Stimulated activated CD8-positive, alpha-beta memory T cell treated with anti-CD3 and anti-CD28 coated beads, Interleukin-12 subunit alpha, Interleukin-12 subunit beta, amount 100 ng/mL, for 24 hours (primary cell): ENCODE measurements at regions not wholly inside any gene's neighbourhood (a gene's known extent, or its start where the extent isn't known, plus 50 kb on each side); places are given as distances from the start of the nearest gene placed in this dataset.

Source experiments
- DNase-seq: peaks from one replicate; pipeline ENCODE4 v3.0.0-alpha.2; 2020; ENCODE audit errors: extremely low read depth

DNA sequence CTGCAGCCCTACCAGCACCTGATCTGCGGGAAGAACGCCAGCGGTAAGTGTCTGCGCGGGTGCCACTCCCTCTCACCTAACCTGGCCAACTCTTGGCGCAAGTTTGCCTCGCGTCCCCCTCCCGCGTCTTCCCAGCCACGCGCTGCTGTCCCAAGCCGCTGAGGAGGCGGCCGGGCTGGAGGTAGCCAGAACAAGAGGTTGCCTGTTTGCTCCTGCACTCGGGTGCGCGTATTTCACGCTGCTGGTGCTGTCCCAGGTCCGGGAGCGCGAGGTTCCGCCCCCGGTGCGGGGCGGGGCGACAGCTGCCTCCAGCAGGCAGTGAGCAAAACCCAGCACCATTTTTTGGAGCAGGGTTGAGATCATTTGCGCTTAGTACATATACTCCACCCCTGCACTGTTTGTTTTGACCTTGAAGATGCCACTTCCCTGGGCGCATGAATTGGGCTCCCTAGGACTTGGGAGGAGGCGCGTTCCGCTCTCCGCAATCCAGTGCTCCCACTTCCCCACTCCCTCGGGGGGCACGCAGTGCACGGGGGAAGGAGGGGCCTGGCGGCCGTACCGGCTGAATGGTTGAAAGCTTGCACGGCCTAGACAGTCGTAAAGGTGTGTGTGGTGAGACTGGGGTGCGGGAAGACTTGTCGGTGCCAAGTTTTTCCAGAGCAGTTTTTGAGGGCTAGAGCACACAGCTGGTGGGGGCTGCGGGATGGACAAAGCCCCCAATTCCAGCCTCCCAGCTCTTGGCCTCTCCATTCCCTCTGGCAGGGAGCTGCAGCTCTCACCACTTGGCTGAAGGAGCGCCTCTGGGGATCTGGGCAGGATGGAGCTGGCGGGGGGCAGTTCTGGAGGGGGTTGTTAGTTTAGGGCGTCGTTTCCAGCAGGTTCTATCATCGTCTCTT lies 226.9 kb upstream of the CRY1 start:
- no peak for DNase-seq

DNA sequence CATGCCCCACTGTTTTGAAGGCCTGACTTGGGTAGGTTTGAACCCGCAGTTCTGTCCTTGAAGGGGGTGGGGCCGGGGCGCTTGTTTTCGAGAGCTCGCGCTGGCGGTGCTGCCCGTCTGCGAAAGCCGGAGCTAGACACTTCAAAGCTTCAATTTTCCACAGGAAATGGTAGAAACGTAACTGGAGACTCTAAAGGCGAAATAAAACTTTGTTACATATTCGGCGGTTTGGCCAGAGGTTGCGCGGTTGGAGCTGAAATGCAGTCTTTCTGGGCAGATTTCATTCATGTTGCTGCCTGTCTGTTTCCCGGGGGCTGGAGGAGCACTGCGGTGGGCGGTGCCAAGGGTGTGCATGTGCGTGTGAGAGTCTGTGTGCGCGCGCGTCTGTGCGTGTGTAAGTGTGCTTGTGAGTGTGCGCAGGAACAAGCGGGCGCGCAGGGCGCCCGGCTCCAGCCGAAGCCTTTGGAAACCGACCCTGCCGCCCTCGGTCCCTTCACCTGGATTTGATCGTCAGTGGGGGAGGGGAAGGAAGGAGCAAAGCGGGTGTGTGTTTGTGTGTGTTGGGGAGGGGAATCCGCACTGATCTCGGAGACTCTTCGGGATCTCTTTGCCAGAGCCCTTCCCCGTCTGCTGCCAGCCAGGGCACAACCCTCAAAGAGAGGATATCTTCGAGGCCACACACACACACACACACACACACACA lies 227.7 kb upstream of the CRY1 start:
- no peak for DNase-seq

DNA sequence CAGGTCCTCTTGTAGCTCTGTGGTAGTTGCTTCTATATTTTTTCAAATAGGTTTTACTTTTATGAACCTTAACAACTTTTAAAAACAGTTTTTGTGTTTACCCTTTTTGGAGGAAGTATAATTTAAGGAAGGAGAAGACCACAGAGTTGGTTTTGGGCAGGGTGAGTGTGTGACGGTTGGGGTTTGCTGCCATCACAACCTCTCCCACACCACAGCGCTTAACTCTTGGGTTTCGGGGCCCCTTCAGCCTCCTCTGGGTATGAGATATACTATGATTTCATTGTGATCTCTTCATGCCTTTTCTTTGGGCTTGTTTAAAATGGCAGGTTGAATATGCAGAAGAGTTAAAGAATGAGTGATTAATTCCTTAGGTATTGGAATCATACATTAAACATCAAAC lies 228.7 kb upstream of the CRY1 start:
- DNase-seq = no peak

DNA sequence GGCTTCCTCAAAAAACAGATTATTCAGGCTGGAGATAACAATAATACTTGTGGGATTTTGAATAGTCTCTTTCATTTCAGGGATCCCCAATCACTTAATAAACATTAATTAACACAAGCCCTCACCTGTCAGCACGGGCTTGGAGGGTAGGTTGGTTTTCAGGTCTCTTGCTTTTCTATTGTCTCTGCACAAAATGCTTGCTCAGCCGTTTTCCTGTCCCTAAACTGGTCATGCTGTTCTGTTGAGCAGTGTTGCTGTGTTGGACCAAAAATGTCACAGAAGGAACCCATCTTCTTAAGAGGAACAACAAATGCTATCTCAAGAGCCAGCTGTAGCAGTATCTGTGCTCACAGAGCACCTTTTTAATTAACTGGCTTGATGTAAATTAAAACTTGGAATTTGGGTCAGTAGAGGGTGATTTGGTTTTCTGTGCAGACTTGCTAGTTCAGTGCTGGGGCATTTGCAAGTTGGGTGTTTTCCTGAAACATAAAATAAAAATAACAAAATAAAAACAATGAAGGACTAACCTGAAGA lies 231.8 kb upstream of the CRY1 start:
- no peak for DNase-seq

DNA sequence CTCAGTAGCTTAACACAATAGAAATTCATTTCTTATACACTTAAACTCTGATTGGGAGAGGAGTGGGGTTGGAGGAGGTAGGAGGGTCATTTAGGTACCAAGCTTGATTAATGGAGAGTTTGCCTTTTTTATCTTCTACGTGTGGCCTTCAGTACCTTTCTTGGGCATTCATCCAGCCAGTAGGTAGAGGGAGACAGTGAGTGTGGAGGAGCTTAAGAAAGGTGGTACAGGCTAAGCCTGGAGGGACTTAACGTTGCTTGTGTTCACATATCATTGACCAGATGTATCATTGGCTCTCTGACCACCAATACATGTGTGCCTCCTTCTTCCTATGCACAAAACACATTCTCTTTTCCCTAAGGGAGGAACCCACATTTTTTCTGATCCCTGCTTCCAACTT lies 232.9 kb upstream of the CRY1 start:
- no peak for DNase-seq

DNA sequence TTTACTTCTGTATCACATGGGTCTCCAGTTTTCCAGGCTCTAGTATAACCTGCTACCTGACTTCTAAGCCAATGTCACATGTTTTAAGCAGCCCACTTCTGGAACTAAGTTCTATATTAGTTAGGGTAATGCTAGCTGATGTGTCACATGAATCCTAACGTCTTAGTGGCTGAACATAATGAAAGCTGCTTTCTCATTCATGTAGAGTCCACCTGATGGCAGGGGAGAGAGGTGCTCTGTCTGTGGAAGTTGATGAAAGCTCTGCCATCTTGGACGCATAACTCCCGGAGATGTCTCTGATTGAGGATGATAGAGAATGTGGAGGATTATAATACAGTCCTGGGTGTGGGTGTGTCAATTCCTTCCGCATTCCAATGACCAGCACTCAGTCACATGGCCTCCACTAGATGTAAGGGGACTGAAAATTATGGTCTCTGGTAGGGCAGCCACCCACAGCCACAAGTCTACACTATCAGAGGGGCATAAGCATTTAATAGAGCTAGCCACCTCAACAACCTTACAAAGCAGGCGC lies 234.4 kb upstream of the CRY1 start:
- DNase-seq = no peak

DNA sequence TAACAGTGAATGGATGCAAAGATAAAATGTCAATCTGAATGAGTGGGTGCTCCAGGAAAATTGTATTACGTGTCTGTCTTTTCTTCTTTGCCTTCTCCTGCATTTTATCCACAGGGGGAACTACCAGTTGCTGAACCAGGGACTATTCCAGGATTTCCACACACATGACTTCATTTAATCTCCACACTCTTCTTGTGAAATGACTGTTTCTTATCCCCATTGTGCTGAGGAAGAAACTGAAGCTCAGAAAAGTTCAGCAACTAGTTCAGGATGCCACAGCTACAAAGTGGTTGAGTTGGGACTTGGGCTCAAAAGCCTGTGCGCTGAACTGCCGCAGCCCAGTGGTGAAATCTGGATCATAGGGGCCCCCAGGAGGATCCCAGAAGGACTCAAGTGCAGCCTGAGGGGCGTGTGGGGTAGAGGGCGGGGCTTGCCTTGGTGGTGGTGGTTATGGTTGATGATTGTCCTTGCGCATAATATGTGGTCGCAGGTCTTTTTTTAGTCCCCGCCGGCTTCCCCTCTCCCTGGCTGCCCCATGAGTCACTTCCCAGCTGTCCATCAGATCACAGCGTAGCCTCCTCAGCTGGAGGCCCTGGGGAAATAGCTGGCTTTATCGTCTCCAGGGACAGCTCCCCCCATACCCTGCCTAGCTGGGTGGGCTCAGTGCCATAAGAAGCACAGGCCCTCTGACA lies 235.2 kb upstream of the CRY1 start:
- no peak for DNase-seq

DNA sequence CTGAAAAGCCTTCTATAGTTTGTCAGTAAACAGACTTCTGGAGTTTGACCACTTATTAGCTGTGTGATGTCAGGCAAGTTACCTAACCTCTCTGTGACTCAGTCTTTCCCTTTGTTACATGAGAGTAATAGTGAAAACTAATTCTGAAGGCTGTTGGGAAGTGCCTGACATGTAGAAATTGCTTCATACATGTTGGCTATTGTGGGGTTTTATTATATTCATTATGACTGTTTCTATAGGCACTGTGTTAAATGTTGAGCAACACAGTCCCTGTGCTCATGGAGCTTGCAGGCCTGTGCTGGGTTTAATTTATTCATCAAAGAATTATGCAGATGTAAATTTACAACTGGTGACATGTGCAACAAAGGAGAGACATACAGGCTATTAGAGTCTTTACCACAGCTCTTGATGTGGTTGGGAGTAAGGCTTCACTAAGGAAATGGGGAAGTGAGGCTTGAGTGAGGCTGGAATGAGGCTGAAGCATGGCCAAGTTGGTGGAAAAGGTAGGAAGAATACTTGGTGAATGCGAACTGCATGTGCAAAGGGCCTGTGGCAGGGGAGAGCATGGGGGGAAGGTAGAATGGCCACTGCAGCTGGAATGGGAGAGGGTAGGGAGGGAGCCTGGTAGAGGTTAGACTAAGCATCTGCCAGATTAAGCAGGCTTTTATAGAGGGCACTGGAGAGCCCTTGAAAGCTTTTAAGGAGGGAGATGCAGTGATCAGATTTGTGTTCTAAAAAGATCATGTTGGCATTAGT lies 236.4 kb upstream of the CRY1 start:
- DNase-seq = no peak

DNA sequence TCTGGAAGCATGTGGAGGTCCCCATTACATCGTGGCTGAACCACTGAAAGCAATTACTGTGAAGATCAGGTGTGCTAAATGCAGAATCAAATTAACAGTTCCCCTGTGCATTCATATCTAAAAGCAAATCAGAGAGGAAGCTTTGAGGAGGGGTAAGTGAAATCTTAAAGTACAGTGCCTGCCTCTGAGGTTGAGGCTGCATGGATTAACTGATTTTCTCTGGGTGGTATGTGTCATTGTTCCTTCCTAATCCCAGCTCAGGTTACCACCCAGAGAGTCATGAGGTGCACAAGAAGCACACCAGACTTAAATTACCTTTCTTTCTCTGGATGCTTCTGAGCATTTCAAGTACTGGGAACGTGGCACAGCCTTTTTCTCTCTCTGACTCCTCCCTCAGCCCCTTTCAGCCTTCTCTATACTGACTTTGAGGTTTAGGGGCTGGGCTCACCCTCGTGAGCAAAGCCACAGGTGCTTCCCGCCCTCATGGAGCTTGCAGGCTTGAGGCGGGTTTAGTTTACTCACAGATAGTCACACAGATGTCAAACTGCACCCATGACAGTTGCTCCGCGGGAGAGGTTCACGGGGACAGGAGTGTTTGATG lies 237.6 kb upstream of the CRY1 start:
- DNase-seq = no peak

DNA sequence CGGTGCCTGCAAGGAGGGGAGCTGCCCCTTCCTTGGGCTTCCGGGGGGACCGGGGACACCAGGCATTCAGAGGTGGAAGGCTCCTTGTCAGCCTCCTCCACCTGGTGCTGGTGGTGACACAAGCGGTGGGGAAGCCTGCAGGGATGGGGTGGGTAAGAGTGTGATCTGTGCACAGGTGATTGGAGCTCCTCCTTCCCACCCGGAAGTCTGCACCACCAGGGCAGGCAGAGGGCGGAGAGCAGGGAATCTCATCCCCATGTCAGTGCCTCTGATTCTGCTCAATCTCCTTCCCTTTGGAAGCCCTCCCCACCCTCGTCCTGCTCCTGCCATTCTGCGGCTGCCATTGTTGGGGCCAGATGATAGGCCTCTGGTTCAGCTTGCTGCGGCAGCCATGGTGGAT lies 238.1 kb upstream of the CRY1 start:
- DNase-seq = no peak

DNA sequence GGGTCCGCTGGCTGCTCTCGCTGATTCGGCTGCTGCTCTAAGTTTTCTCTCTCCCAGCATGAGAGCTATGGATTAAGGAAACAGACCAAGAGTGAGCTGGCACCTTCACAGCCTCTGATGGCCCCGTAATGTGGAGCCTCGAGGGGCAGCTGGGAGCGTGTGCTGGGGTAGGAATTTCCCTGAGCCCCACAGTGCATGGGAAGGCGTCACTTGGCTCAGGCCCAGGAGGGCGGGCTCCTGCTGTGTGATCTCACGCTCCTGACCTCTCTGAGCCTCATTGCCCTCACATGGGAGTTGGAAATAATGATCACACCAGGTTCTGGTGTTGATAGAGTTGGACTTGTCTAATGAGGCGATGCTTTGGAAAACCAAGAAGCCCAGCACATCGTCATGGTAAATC lies 238.6 kb upstream of the CRY1 start:
- no peak for DNase-seq

DNA sequence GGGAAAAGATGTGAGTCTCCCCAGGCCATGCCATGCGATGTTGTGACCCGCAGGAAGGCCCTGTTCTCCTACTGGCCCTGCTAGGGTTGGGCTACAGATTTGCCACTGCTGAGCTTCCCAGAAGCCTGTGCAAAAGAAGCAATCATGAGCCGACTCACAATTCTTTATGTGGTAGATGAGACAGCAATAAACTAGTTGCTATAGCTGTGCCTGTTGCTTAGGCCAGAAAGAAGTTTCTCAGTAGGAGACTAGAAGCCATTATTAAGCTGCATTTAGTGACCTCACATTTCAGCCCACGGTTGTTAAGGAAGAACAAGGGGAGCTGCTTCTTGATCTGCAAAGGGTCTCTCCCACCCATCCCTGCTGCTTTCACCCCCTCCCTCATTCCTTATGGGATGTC lies 239.4 kb upstream of the CRY1 start:
- DNase-seq = no peak

DNA sequence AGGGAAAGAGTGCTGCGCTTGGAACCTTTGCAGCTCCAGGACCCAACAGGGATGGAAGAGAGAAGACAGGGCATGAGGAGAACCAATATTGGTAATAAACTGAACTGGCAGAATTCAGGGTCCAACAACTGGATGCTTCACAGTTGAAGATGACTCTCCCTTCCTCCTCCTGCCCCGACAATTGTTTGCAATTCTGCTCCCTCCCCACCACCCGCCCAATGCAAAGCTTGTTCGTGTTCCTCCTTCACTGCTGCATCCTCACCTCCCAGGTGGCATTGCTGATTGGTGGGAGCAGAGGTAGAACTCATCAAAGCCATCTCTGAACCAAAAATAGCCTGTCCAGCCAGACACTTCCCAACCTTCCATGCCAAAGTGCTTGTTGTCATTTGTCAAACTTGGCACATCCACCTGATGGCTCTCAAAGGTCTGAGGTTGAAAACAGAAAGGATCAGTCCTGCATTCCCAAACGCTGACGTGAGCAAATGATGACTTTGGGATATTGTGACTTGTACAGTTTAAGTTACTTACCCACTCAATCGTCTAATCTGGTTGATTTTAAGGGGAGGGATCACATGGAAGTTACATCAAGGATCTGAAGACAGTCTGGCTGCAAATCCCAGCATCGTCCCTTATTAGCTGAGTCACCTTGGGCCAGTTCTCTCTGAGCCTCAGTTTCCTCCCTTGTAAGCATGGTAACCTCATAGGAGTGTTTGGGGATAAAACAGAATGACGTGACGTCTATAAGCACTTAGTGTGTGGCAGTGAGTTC lies 242.6 kb upstream of the CRY1 start:
- DNase-seq = no peak

DNA sequence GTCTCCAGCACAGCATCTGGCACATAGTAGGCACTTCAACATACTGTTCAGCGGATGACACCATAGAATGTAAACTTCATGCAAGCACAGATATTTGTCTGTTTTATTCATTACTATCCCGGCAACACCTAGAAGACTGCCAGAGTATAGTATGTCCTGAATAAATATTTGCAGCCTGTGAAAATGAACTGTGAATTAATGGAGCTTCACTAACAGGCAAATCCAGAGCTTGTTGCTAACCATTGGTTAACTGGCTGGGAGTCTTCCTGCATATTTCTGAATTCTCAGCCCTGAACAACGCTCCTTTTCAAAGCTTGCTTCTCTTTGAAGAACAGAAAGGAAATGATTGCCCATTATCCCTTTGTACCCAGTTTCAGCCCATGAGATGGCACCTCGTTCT lies 243.3 kb upstream of the CRY1 start:
- DNase-seq = no peak

DNA sequence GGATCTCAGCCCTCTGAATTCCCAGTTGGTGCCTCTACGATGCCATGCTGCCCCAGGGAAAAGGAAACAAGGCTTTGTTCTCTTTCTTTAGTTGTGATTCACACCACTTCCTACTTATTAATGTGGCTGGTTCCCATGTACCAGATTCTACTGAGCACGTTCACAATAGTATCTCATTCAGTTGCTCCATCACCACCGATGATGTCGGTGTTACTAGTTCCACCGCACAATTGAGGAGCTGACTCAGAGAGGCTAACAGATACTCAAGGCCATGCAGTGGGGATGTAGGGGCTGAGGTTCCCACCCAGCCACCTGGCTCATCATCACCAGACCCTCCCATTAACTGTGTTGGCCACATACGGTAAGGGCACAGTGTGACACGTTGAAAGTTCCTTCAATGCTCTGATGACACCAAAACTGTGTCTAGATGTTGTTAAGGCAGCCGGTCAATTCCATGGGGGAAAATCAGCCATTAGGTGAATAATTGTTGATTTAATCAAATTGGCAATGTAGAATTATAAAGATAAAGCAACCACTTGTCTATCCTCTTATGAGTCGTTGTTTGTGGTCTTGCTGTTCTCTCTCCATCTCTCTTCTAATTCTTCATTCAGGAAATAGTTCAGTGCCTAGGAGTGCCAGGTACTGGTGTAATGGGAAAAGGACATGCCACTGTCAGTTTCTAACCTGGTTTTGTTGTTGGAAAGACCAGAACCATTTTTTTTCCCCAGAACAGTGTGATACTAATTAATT lies 244.2 kb upstream of the CRY1 start:
- no peak for DNase-seq

DNA sequence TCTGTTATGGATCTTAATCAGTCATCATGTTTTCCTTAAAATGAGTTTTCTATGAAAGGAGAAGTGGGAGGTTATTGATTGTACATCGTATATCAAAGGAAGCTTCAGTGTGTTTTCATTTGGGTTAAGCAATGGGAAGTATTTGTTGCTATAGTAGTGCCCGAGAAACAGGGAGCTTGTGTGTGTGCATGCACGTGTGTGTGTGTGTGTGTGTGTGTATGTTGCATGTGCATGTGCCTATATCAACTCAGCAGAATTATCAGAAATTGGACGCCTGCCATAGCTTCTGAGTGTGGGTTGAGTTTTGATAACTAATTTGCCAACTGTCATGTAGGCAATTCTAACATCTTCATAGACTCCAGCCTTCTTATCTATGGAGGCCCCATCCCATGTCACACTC lies 246.1 kb upstream of the CRY1 start:
- no peak for DNase-seq

DNA sequence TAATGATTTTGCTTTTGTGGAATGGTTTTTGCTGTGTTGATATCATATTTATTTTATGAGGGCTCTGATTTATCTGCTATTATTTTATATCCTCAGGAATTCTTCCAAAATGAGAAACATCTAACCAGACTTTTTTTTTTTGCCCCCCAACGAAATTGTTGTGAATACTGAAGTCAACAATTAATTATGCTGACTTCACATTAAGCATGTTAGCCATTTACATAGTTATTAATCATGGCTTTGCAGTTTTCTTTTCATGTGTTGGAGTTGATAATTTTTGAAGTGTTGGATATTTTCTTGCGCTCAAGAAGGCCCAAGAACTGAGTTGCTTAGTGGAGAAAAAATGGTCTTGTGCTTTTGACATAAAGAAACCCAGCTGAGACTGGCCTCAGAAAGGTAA lies 246.6 kb upstream of the CRY1 start:
- DNase-seq = no peak

DNA sequence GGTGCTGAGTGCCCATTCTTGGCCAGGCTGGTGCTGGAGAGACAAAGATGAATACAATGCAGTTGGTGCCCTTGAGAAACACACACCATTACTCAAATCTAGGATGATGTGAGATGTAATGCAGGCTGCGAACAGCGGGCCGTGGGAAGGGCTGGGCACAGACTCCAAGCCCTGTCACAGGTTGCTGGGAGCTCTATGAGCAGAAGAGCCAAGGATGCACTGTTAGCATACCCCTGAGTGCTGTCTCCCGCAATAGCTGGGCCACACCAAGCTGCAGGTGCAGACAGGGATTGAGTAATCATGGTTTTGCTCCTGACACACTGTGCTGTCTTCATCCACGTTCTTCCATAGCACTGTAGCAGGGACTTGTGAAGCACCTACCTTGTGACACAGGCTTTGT lies 247.5 kb upstream of the CRY1 start:
- DNase-seq = no peak

DNA sequence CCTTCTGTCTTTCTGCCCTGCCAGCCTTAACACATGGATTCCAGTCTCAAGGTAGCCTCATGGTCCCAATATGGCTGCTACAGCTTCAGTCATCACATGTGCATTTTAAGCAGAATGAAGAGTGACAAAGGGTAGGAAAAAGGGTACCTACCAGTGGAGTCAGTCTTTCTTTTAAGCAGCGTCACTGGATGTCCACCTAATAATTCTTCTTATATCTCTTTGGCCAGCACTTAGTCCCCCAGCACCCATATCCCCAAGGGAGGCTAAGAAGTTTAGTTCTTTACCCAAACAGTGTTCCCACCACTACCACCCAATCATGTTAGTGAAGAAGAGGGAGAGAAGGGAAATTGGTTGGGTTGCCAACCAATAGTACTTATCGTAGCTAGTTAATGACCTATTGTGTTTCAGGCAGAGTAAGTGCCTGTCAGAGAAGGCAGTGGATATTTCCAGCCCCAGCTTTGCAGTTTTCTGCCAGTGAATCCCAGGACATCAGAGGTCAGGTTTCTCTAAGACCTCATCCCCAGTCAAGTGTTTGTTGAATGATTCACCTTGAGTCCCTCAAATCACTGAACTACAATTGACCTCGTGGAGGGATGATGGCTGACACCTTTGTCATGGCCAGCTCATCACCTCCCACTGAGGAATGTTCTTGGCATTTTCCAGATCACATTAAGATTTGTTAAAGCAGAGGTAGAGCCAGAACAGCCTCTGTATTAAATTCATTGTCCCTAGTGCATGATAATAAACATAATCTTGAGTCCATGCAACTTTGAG lies 250.9 kb upstream of the CRY1 start:
- no peak for DNase-seq
